Ovary (tissue), 7 donors: ENCODE measurements at regions not wholly inside any gene's neighbourhood (a gene's known extent, or its start where the extent isn't known, plus 50 kb on each side); places are given as distances from the start of the nearest gene placed in this dataset.

ENCODE experiments used
- DNase-seq, 5 donors: peaks; one replicate each; pipeline ENCODE4 v3.0.0-alpha.2; 2019 to 2020
- H3K27ac ChIP-seq, 2 donors: fragments of 200-600 bp; one replicate each; pipeline versions ENCODE4 v1.5.1 to v1.8.0; 2019 to 2022
- H3K27me3 ChIP-seq: fragments of 200-600 bp; one replicate; pipeline ENCODE4 v1.8.0; 2022
- H3K36me3 ChIP-seq: fragments of 200-600 bp; sonication (generic); one replicate; pipeline ENCODE4 v1.5.1; 2019
- H3K4me1 ChIP-seq: one replicate; pipeline ENCODE4 v1.8.1; 2013; ENCODE audit warnings: mild to moderate bottlenecking, moderate library complexity; ENCODE audit not compliant: insufficient read depth
- H3K4me3 ChIP-seq: fragments of 200-600 bp; sonication (generic); one replicate; pipeline ENCODE4 v1.5.1; 2017
- H3K9me3 ChIP-seq, 2 donors: fragments of 200-600 bp in 1 of 2; sonication (generic) in 1 of 2; one replicate each; pipeline versions ENCODE4 v1.5.1 to v1.8.1; 2013 to 2019; ENCODE audit warnings: mild to moderate bottlenecking in 1 of 2, moderate library complexity in 1 of 2
- CTCF ChIP-seq, 3 donors: fragments of 450-650 bp in 2 of 3; fragments of 200-600 bp in 1 of 3; IDR thresholded peaks; one replicate each; pipeline versions ENCODE4 v1.5.1 to v1.8.0; 2016 to 2022; ENCODE audit warnings: antibody characterized with exemption in 3 of 3, mild to moderate bottlenecking in 1 of 3
- EP300 ChIP-seq: sonication (generic); formaldehyde crosslinking; IDR thresholded peaks from one replicate; pipeline ENCODE4 v1.6.1; 2017; ENCODE audit warnings: antibody characterized with exemption
- POLR2A ChIP-seq: fragments of 450-650 bp; IDR thresholded peaks from one replicate; pipeline ENCODE4 v1.6.1; 2017; ENCODE audit warnings: antibody characterized with exemption, mild to moderate bottlenecking, moderate library complexity
- WGBS, 3 donors: extraction: QIAGEN DNeasy Blood & Tissue Kit in 1 of 3; methylation state at CpG; one replicate each; pipeline versions ENCODE4 v1.1.5 to v1.1.7; 2013 to 2017; 5-methylcytosine and 5-hydroxymethylcytosine counted together
- intact Hi-C, 4 donors: fragments of 100-400 bp; cut with DNase I; formaldehyde crosslinking; loops; one replicate each; pipeline versions ENCODE4 v1.11.0 to v1.15.1; 2022 to 2023
- donor health status: DM: no; HTN: no; CAD: no; lungs with moderate emphysema.
- donor health status: DM: no; HTN: no; CAD: no.
- donor health status: Bipolar disorder and iron deficiency.
- donor health status: DM: no; HTN: no; CAD: no.
- donor health status: DM: yes; HTN: yes; CAD: no.

- intact Hi-C loops: no loop called here
- Histone ChIP-seq H3K9me3 (no peaks in the 10 kb centered on the region), H3K27ac (no peak overlapping the region), H3K4me1 (peaks cover 4% of the 10 kb centered on the region), H3K36me3 (no peaks in the 10 kb centered on the region), H3K4me3 (no peak overlapping the region), H3K27me3 (no peaks in the 10 kb centered on the region)
- 61 to 68% (median 64%) methylated on average over 9 of the region's 9 CpGs for WGBS, 3 donors
- DNase-seq: no peak
- TF ChIP-seq EP300 (no peak), POLR2A (no peak), CTCF (IDR thresholded peaks at IDR 0.05) (no peak)
Observed at GRCh38 chr15:78691167-78691850, 50.3 kb upstream of the CHRNB4 start.
